ENCODE measurements at regions not wholly inside any gene's neighbourhood (a gene's known extent, or its start where the extent isn't known, plus 50 kb on each side); places are given as distances from the start of the nearest gene placed in this dataset.
"Not testable (repeated sequence)": the region's sequence is repeated elsewhere in the genome, so short reads cannot be mapped to it uniquely, and the experiment has no call there.

DNA sequence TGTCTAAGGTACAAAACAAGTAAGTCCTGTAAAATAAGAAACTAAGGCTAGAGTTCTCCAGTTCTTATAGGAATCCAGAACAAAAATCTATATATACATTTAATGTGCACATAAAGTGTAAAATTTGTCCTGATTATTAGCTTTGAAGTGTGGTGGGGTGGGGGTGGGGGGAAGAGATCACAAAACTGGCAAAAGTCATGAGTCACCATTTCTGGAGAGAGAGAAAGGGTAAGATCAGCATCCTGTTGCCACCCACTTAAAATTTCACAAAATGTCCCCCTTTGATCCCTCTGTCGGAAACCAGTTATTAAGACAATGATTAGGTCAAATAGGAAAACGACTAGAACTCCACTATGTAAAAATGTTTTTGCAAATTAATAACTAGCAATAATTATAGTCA is 482.0 kb upstream of the POU3F2 start:
- DNase-seq = no peak

DNA sequence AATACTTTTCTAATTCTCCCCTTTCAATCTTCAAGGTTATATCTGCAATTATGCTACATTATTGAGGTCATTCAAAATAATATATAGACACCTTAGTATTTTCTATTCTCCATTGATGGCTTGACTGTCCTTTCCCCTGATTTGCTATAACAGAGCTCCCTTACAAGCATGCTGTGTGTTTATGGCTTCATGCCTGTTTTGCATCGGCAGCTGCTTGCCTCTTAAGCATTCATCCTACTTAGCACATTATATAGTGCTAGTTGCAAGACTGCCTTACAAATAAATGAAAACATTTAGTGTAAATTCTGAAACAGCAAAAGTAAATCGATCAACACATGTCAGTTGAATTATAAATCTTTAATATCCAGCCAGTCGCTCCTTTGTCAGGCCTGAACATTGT is 476.2 kb upstream of the POU3F2 start:
- DNase-seq = no peak

- no peak for DNase-seq
Observed at GRCh38 chr6:98366371-98366770, 468.0 kb upstream of the POU3F2 start.

DNA sequence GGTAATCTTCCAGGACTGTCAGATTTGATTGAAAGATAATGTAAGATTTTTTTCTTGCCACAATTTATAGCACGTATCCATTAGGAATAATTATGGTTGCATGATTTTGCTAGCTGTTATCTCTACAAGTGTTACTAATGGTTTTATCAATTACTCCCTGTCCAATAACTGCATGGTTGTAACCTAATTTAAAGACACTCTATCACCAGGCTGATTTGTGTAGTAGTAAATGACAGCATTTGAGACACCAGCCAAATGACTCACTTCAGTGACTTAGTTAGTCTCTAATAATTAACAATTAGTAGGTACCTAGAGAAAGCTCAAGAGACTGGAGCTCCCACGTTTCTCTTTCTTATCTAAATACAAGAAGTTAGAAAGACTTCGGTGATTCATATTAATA is 453.8 kb upstream of the POU3F2 start:
- no peak for DNase-seq

DNA sequence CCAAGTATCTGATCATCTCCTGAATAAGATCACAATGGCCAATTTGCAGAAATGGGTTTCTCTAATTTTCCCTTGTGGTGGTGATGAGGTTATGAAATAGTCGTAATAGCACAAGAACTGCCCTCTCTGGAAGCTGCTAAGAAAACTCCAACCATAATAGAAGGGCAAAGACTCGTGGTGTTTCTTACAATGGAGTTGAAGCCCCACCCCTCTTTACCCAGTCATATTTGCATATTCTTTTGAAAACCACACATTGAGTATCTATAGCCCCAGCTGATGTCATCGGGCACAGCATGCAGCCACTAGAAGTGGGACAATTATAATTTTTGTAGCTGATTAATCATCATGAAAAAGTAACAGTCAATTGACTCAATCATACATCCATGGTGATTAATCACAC is 452.1 kb upstream of the POU3F2 start:
- DNase-seq = no peak

GRCh38 chr6:98384334-98384733 is 450.0 kb upstream of the POU3F2 start:
- DNase-seq = no peak

GRCh38 chr6:98384801-98385200 is 449.6 kb upstream of the POU3F2 start:
- DNase-seq = no peak

- no peak for DNase-seq
Observed at GRCh38 chr6:98395610-98396166, 438.7 kb upstream of the POU3F2 start.

- peak; percentile 45 for DNase-seq
Observed at GRCh38 chr6:98416027-98416426, 418.3 kb upstream of the POU3F2 start.

DNA sequence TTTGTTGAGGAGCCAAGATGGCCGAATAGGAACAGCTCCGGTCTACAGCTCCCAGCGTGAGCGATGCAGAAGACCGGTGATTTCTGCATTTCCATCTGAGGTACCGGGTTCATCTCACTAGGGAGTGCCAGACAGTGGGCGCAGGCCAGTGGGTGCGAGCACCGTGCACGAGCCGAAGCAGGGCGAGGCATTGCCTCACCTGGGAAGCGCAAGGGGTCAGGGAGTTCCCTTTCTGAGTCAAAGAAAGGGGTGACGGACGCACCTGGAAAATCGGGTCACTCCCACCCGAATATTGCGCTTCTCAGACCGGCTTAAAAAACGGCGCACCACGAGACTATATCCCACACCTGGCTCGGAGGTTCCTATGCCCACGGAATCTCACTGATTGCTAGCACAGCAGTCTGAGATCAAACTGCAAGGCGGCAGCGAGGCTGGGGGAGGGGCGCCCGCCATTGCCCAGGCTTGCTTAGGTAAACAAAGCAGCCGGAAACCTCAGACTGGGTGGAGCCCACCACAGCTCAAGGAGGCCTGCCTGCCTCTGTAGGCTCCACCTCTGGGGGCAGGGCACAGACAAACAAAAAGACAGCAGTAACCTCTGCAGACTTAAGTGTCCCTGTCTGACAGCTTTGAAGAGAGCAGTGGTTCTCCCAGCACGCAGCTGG is 417.7 kb upstream of the POU3F2 start:
- DNase-seq = not testable (repeated sequence)

GRCh38 chr6:98433325-98434056 is 400.9 kb upstream of the POU3F2 start:
- no peak for DNase-seq

GRCh38 chr6:98443633-98444032 is 390.7 kb upstream of the POU3F2 start:
- no peak for DNase-seq

- no peak for DNase-seq
Observed at GRCh38 chr6:98452685-98453084, 381.7 kb upstream of the POU3F2 start.

- no peak for DNase-seq
Observed at GRCh38 chr6:98454809-98455322, 379.5 kb upstream of the POU3F2 start.

DNA sequence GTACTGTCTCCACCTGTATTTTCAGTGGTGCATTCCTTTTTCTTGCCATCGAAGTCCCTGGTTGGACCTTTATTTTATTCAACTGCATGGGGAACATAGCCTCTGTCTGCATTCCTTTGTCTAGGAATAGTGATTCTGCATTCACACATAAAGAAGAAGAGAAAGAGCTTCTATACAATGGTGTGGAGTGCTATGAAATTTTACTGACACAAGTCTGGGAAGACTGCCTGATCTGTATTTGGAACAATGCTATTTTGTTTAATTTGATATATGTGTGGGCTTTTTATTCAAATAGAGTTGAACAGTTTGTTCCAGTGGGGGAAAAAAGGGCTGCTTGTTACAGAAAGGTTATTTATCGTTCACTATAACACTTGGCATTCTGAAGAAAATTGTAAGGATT is 375.7 kb upstream of the POU3F2 start:
- DNase-seq = no peak

- peak; percentile 45 for DNase-seq
Observed at GRCh38 chr6:98463038-98464000, 371.1 kb upstream of the POU3F2 start.

DNA sequence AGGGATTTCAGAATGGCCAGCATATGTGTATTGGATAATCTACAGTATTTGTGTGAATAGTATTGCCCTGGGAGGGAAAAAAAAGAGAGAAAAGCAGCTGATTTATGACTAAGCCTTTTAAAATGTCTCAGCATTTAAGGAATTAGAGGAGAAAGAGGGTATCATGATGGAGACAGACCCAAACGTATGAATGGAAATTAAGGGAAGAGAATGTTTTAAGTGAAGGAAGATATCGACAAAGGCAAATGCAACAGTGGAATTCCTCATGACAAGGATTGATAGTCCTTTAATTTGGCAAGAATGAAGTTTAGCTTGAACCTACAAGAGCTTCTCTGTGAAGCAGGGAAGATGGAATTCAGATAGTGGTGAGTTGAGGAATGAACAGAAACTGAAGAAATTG is 367.3 kb upstream of the POU3F2 start:
- DNase-seq = no peak

GRCh38 chr6:98467902-98468301 is 366.5 kb upstream of the POU3F2 start:
- no peak for DNase-seq

DNA sequence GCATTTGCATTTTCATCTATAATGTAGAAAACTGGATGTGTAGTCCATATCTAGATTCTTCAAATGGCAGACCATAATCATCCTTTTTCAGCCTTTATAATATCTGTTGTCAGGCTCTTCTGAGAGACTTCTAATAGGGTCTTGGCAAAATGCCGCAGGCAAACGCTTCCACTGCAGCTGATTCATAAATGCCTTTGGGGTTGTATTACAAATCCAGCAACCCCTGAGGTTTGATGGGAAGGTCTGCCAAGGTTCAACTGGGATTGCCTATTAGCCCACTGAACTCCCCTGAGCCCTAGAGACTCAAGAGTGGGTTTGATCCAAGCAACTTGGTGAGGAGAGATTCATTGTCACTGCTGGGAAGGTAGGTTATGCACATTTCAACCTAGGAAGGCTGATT is 365.2 kb upstream of the POU3F2 start:
- DNase-seq = no peak

- no peak for DNase-seq
Observed at GRCh38 chr6:98470821-98471220, 363.6 kb upstream of the POU3F2 start.

- DNase-seq = no peak
Observed at GRCh38 chr6:98471444-98471843, 362.9 kb upstream of the POU3F2 start.

DNA sequence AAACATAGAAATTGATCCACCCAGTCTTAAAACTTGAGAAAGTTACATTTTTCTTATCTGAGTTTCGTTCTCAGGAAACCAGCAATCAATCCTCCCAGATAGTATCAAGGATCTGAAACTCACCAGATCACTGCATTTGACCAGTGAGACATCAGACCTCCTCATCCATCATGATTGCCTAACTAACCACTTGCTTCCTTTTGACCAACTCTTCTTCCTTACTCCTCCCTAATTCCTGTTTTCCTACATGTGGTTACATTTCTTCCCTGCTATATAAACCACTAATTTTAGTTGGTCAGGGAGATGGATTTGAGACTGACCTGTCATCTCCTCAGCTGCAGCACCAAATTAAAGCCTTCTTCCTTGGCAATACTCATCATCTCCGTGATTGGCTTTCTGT is 357.1 kb upstream of the POU3F2 start:
- DNase-seq = no peak

DNA sequence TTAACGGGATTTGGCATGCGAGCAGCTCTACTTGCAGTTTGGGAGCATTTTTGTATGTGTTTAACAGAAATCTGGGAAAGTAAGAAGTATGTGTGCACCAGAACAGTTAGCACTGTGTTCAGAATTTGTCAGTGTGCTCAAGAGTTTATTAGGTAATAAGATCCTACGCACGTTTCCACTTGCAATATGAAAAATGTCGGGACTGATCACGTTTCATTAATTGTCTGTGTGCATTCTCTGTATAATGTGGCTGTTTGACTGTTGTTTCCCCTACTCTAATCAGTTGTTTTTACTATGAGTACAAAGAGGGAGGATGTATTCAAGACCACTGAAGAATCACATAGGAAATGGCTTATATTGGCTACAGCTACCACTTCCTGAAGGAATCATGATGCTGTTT is 349.7 kb upstream of the POU3F2 start:
- no peak for DNase-seq

Measured in NCI-H510A treated with DMSO at 0.1 percent for 48 hours (cell line).